Thoracic aorta (tissue), 2 donors: ENCODE measurements at regions not wholly inside any gene's neighbourhood (a gene's known extent, or its start where the extent isn't known, plus 50 kb on each side); places are given as distances from the start of the nearest gene placed in this dataset.

Experiments
- ATAC-seq: fragments of 150-250 bp; one replicate; pipeline ENCODE4 v1.8.0; 2017; ENCODE audit warnings: low read depth; ENCODE audit not compliant: insufficient number of reproducible peaks, low FRiP score
- DNase-seq: peaks from one replicate; pipeline ENCODE4 v3.0.0-alpha.2; 2020; ENCODE audit warnings: low spot score
- H3K27ac ChIP-seq, 2 donors: fragments of 200-600 bp; sonication (generic); 1 replicate in 1 of 2; 2 replicates in 1 of 2; pipeline ENCODE4 v1.5.1; 2016; ENCODE audit warnings: mild to moderate bottlenecking in 2 of 2, moderate library complexity in 2 of 2
- H3K27me3 ChIP-seq: fragments of 200-600 bp; sonication (generic); replicated peaks from 2 replicates; pipeline ENCODE4 v1.6.0; 2016; ENCODE audit warnings: mild to moderate bottlenecking; ENCODE audit not compliant: insufficient read depth
- H3K36me3 ChIP-seq: fragments of 200-600 bp; sonication (generic); one replicate; pipeline ENCODE4 v1.5.1; 2016
- H3K4me1 ChIP-seq, 2 donors: fragments of 200-600 bp; sonication (generic); 1 replicate in 1 of 2; 2 replicates in 1 of 2; pipeline versions ENCODE4 v1.5.1 to v1.6.0; 2016; ENCODE audit warnings: low read depth in 2 of 2, mild to moderate bottlenecking in 1 of 2; ENCODE audit not compliant: control insufficient read depth in 1 of 2
- H3K4me3 ChIP-seq: fragments of 200-600 bp; sonication (generic); 2 replicates; pipeline ENCODE4 v1.5.1; 2016; ENCODE audit warnings: mild to moderate bottlenecking
- H3K9me3 ChIP-seq: fragments of 200-600 bp; sonication (generic); 2 replicates; pipeline ENCODE4 v1.5.1; 2016
- TF ChIP-seq, protein P1 (sequence below): fragments of 200-600 bp; sonication (generic); IDR thresholded peaks from one replicate; pipeline ENCODE4 v1.5.1; 2019; ENCODE audit warnings: antibody characterized with exemption

GRCh38 chr2:204274429-204274828 is 270.8 kb upstream of the PARD3B start:
- no peaks in the 10 kb centered on the region for H3K27me3 ChIP-seq
- no peak overlapping the region for H3K4me3 ChIP-seq
- no peak for ATAC-seq
- TF ChIP-seq, protein P1, sequence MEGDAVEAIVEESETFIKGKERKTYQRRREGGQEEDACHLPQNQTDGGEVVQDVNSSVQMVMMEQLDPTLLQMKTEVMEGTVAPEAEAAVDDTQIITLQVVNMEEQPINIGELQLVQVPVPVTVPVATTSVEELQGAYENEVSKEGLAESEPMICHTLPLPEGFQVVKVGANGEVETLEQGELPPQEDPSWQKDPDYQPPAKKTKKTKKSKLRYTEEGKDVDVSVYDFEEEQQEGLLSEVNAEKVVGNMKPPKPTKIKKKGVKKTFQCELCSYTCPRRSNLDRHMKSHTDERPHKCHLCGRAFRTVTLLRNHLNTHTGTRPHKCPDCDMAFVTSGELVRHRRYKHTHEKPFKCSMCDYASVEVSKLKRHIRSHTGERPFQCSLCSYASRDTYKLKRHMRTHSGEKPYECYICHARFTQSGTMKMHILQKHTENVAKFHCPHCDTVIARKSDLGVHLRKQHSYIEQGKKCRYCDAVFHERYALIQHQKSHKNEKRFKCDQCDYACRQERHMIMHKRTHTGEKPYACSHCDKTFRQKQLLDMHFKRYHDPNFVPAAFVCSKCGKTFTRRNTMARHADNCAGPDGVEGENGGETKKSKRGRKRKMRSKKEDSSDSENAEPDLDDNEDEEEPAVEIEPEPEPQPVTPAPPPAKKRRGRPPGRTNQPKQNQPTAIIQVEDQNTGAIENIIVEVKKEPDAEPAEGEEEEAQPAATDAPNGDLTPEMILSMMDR: no peak
- H3K4me1 ChIP-seq: peaks cover 9 to 35% of the 10 kb centered on the region in 2 donors
- H3K27ac ChIP-seq: no peak overlapping the region
- H3K36me3 ChIP-seq: no peaks in the 10 kb centered on the region
- no peak for DNase-seq
- no peaks in the 10 kb centered on the region for H3K9me3 ChIP-seq

DNA sequence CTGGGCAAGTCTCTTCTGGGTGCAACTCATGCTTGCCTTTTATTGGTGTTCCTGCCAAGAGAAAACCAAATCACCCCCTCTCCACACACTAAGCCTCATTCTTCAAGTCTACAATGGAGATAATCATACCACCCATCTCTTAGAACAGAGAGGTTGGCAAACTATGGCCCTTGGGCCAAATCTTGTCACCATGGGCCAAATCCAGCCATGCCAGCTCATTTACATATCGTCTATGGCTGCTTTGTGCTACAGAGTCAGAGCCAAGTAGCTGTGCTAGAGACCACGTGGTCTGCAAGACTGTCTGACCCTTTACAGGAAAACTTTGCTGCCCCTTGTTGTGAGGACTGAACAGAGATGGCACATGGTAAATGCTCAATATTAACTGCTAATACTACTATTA is 270.3 kb upstream of the PARD3B start:
- Histone ChIP-seq H3K4me1 (peaks cover 12 to 39% of the 10 kb centered on the region in 2 donors), H3K9me3 (no peaks in the 10 kb centered on the region), H3K27ac (no peak overlapping the region), H3K36me3 (no peaks in the 10 kb centered on the region), H3K4me3 (no peak overlapping the region), H3K27me3 (no peaks in the 10 kb centered on the region)
- ATAC-seq (no peak), DNase-seq (no peak)
- TF ChIP-seq, protein P1: no peak

GRCh38 chr2:204277226-204277625 is 268.0 kb upstream of the PARD3B start:
- TF ChIP-seq, protein P1: no peak
- ATAC-seq: no peak
- DNase-seq: no peak
- no peak overlapping the region for H3K27ac ChIP-seq
- no peaks in the 10 kb centered on the region for H3K9me3 ChIP-seq
- H3K27me3 ChIP-seq: no peaks in the 10 kb centered on the region
- peaks cover 15 to 40% of the 10 kb centered on the region in 2 donors for H3K4me1 ChIP-seq
- no peak overlapping the region for H3K4me3 ChIP-seq
- no peaks in the 10 kb centered on the region for H3K36me3 ChIP-seq

DNA sequence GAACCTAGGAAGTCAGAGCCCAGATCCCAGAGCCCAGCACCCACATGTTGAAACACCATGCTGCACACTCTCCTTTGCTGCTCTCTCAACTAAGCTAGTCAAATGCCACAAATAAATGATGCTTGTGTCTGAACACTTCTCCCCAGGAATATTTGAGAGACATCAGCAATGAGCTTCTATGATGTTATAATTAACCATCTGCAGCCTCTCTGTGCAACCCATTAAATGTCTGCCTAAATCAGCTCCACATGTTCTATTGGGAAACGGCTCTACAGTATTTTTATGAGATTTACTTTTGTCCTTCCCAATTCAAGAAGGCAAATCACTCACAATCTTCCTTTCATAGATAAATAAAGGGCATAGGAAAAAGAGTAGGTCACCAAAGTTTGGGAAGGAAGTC is 266.8 kb upstream of the PARD3B start:
- H3K27me3 ChIP-seq: no peaks in the 10 kb centered on the region
- no peak overlapping the region for H3K27ac ChIP-seq
- TF ChIP-seq, protein P1: no peak
- H3K4me3 ChIP-seq: no peak overlapping the region
- H3K4me1 ChIP-seq: peaks cover 12 to 28% of the 10 kb centered on the region in 2 donors
- no peaks in the 10 kb centered on the region for H3K9me3 ChIP-seq
- ATAC-seq (no peak), DNase-seq (no peak)
- H3K36me3 ChIP-seq: no peaks in the 10 kb centered on the region

DNA sequence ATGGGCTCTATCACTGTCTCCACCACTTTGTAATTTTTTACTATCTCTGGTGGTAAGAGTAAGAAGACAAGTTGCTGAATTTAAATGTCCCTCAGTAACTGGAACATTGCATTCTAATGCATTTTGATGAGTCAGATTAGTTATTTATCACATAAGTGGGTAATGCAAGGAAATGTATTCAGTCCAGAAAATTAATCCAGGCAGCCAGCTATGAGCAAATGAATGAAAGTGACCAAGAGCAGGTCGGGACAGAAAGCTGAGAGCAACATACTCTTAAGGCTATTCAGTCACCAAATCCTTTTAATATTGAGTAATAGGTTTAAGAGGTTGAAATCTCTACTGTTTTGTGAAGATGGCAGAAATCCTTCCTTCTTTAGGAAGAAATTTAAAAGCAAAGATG is 265.5 kb upstream of the PARD3B start:
- ATAC-seq: no peak
- TF ChIP-seq, protein P1: no peak

More for the DNA sequence above, 265.5 kb upstream of the PARD3B start:
- Histone ChIP-seq H3K27me3 (no peaks in the 10 kb centered on the region), H3K9me3 (no peaks in the 10 kb centered on the region), H3K4me1 (peaks cover 6 to 15% of the 10 kb centered on the region in 2 donors), H3K4me3 (no peak overlapping the region), H3K36me3 (no peaks in the 10 kb centered on the region), H3K27ac (no peak overlapping the region)
- no peak for DNase-seq
